T-helper 2 cell treated with Interferon-gamma antibody and Interleukin-4, amounts not matched to agents 100 ng/mL and 5 ng/mL, for 36 hours (primary cell): ENCODE measurements at regions not wholly inside any gene's neighbourhood (a gene's known extent, or its start where the extent isn't known, plus 50 kb on each side); places are given as distances from the start of the nearest gene placed in this dataset.
"Not testable (repeated sequence)": the region's sequence is repeated elsewhere in the genome, so short reads cannot be mapped to it uniquely, and the experiment has no call there.

Experiments
- intact Hi-C: fragments of 100-400 bp; cut with micrococcal nuclease; formaldehyde crosslinking; loops from one replicate; pipeline ENCODE4 v1.15.1; 2023

DNA sequence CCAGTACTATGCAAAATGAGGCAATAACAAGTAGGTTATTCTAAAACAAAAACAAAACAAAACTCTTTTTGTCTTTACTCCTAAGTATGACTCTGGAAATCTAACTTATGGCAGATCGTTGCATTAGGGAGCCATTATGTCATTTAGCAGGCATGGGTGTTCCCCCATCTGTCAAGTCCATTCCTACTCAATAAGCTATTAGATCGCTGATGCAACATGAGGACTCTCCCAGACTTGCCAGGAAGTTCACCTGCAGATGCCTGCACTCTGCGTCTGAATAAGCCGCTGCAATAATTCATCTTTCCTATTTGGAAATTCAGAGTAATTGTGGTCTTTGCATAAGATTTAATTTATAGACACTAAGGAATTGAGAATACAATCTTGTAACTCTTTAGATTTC, 585.0 kb downstream of the KIF4B start:
- intact Hi-C loops: no loop called here

DNA sequence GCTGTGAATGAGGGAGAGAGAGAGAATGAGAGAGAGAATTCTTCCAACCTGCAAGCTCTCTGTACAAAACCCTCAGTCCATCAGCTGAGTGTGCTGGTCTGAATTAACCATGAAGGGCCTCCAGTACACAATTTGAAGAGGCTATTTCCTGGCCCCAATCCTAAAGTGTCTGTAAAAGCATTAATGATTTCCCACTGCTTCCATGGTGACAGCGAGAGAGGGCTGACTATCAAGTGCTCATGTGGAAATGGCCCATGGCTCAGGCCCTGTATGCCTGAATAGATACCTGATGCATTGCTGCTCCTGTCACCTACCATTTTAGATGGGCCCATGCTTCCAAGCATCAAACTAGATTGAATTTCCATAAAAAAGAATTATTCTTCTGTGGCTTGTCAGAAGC, 592.4 kb downstream of the KIF4B start:
- intact Hi-C loops: no loop called here

DNA sequence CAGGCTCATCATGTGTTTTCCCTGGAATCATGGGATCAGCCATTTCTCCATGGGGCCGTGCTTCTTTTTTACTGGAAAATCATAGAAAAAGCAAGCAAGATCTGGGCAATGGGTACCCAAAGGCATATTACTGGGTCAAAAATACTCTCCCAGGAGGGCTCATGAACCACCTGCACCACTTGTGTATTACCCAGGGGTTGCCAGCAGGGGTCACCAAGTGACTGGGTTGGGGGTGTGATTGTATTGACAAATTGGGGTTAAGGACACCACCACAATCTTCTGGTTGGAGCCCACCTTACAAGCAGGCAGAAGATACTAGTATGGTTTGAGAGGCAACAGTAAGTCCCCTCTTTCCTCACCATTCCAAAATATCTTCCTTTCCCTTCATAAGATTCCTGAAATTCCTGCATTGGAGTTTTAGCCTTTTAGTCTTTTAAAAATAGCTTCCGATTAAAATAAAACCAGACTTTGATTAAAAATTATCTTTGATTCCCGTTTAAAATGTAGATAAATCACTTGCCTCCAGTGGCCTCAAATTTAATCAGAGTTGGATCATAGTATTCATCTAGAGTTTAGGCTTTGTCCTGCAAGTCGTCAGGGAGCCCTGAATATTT, 603.3 kb downstream of the KIF4B start:
- intact Hi-C loops: loop anchor here (1.0 to 5.0 kb wide), 2 partner anchors 1320 to 1515 kb away; no protein-coding TSS in a partner anchor

DNA sequence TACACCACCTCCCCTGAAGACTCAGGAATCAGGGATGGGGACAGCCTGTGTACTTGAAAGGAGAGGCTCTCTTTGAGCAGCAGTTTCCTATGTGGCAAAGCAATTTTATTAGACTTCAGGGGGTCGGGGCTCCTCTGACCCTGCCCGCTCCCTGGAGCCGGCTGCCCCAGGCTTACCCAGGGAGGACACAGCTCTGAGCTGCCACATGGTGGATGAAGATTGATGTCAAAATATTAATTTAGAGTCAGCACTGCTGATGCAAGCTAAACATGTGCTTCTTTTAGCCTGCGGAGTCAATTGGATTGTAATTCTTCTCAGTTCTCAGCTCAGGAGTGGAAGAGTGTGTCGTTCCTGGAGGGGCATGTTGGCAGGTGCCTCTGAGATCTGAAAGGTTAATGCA, 606.1 kb downstream of the KIF4B start:
- intact Hi-C loops: loop anchor here (5.0 kb wide), 1 partner anchor 1318 kb away; no protein-coding TSS in a partner anchor

DNA sequence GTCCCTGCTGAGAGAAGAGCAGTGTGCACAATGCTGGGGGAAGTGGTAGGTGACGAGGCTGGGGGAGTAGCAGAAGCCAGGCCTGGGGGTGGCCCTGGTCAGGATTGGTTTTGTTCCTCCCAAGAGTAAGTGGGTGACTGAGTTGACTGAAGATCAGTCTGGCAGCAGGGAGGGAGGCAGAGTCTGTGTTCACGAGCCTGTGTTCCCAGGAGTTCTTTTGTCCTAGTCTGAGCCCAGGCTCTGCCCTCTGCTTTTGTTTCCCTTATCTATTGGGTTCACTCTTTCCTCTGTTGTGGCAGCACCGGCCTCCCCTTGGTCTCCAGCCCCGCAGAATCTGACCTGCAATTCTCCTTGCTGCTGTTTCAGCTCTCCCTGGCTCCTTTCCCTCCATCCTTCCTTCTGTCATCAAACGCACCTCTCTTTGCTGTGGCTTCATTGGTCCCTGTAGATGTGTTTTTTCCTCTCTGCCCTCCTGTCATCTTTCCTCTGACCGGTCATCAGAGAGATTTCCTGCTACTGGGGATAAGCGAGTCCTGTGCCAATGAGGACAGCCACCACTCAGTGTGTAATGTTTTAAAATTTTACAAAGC, 607.4 kb downstream of the KIF4B start:
- intact Hi-C loops: no loop called here

DNA sequence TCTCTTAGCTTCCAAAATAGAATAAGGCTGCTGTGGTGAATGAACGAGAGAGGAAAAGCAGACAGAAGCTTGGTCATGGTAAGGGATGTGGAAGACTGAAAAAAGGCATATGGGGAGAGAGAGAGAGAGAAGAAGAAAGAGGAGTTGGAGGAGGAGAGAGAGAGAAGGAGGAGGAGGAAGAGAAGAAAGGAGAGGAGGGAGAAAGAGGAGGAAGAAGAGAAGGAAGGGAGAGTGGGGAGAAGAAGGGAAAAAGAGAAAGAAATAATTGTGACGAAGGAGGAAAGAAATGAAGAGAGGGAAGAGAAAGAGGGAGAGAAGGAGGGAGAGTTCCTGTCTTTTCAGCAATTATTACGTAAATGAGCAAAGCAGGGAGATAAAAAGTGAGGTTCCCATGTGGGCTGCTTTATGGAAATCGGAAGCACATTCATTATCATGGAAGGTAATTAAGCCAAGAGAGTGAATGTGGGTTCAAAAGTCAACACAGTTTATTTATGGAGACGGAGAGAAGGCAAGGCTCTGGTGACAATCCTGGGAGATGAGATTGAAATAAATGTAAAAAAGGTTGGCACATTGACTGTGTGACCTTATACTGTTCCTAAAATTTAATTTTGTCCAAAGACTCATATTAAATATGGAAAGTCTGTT, 611.2 kb downstream of the KIF4B start:
- intact Hi-C loops: no loop called here

DNA sequence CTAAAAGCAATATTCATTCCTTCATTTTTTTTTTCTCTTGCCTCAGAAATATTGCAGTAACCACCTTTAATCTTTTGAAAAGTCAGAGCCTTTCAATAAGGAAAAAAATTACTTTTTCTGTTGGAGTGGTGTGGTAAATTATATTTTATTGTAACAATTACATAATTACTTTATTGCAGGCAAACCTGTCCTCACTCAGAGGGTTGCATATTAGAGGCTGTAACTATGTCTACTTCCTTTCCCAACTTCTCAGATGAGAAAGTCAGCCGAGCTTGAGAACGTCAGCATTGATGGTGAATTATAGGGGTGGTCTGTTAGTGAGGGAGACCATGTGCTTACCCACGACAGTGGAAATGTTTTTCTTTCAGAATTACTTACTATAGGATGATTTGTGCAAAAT, 611.8 kb downstream of the KIF4B start:
- intact Hi-C loops: no loop called here

DNA sequence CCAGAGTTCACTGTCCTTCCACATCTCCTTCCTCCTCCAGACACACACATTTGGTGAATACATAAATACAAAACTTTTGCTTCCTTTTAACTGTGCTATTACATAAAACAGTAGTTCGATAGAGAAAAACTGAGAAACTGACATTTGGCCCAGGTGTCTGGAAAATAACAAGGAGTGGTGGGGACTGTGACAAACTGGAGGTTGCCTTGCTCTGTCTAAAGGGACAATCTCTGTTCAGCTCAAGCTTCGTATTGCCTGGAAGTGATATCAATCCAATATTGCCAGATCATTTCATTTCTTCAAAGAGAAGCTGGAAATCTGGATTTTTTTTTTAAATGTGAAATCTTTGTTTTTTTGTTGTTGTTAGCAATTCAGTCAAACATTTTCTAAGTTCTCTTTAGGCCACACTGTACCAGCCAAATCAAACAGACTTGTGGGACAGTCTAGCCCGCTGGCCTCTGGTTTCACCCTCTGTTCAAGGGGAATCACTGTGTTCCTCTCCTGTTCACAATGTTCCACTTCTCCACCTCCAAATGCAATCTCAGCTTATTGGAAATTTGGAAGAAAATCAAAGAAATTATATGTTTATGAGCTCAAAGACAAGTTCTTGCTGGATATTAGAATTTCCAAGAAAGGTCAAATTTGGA, 612.5 kb downstream of the KIF4B start:
- intact Hi-C loops: no loop called here

DNA sequence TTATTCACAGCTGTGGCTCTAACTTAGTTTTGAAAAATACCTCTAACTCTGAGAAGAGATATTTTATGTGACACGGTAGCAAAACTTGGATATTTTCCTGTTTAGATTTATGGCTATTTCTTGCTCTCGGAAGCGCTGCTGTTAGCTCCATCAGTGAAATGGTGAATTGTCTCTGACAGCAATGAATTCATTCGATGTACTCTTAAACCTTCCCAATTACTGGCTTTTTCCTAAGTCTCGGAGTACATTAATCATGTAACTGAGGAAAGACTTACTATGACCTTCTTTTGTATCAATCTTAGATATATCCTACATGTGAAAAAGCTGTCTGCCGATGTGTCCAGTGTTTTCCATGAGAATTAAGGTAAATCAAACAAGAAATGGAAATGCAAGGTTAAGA, 613.0 kb downstream of the KIF4B start:
- intact Hi-C loops: no loop called here

DNA sequence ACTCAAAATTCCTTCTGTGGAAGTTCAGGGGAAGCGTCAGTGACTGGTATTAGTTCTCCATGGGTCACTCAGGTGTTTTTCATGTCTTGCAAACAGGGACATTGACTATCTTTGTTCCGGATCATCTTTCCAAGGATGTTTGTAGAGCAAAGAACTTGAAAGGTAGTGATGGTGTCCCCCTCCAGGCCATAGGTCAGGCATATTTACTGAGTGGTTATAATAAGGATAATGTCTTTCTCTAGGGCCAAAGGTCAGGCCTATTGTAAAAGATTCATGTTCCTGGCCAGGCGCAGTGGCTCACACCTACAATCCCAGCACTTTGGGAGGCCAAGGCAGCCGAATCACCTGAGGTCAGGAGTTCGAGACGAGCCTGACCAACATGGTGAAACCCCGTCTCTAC, 614.8 kb downstream of the KIF4B start:
- intact Hi-C loops: no loop called here

DNA sequence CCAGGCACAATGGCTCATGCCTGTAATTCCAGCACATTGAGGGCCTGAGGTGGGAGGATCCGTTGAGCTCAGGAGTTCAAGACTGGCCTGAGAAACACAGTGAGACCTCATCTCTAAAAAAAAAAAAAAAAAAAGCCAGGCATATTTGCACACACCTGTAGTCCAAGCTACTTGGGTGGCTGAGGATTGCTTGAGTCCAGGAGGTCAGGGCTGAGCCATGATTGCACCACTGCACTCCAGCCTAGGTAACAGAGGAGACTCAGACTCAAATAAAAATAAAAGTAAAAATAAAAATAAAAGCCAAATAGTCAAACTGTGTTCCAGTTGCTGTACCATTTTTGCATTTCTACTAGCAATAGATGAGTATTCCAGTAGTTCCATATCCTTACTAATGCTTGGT, 616.0 kb downstream of the KIF4B start:
- intact Hi-C loops: no loop called here

DNA sequence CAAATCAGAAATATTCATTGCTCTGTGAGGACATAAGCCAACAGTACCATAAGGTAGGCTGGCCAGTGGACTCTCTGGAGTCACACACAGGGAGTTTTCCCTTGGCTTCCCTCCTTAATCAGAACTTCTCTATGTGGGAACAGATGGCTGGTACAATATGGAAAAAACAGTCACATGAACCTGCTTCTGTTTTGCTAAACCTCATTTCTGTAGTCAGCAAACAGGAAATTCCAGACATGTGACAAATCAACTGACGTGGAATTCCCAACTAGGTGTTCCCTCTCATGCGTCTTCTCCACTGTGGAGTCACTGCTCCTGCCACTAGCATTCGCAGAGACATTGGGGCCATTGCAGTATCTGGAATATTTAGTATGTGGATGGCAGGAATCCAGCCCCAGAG, 617.6 kb downstream of the KIF4B start:
- intact Hi-C loops: no loop called here

DNA sequence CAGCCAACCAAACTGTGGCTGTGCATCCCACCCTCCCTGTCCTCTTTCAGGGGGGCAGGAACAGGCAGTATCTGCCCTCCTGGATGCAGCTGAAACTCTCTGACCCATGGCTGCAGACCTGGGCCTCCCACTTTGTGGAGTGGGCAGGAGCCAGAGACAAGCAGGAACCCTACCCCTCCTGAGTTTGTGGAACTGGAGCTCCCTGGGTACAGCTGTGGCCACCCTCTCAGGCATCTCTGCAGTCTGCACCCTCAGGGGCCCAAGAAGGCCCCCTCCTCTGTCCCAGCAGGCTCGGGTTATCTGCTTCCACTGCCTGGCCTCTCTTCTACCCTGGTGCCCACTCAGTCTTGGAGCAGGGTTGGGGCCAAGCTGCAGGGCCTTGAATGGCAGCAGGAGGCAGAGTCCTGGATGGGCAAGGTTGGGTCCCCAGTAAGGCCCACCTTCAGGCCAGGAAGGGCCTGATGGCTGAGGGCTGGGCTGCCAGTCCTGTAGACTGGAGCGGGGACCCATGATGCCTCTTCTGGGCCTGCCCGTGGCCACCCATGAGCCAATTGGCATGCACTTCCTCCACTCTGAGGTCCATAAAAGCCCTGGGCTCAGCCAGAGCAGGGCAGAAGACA, 619.9 kb downstream of the KIF4B start:
- intact Hi-C loops: no loop called here

DNA sequence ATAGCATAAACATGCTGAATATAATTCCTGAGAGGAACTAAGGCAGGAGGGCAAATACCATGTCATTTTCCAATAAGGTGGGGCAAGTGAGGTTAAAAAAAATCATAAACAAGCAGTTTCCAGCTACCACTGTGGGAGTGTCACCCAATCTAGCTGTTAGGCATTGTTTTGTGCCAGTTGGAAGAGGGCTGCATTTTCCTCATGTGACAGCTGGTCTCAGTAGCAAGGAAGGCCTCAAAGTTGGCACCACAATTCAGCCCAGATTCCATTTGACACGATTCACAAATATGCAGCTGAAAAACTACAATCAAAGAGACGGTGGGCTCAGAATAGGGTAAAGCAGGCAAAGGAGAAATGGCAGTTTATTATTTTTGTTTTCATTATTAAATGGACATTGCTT, 636.1 kb downstream of the KIF4B start:
- intact Hi-C loops: no loop called here

DNA sequence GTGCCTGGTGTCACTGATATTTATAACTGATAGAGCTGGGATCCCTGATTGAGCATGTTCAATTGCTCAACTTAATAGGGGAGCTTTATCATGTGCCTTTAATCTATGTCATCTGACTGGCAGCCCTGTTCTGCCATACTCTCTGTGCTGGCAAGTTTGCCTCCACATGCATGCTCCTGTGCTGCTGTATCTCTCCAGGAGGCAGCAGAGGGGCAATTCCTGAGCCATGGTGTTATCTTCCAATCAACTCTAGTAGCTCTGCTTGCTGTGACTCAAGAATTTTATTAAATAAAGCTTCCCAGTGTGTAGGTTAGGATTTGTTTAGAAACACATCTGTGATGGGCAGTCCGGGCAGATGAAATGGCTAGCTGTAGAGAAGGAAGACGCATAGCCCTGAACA, 642.0 kb downstream of the KIF4B start:
- intact Hi-C loops: no loop called here

DNA sequence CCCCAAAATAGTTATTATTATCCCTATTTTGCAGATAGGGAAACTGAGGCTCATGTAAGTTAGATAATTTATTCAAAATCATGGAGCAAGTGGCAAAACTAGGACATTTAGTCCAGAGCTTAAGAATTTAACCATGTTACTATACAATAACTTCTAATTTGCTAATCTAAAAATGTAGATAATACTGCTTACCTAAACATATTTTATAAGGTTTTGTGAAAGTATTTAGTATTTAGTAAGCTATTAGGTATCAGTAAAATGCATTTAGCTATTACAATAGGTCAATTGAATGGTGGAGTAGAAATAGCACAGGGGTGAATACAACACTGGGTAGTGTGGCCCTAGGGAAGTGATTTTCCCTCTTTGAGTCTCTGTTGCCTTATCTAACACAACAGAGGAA, 648.3 kb downstream of the KIF4B start:
- intact Hi-C loops: no loop called here

DNA sequence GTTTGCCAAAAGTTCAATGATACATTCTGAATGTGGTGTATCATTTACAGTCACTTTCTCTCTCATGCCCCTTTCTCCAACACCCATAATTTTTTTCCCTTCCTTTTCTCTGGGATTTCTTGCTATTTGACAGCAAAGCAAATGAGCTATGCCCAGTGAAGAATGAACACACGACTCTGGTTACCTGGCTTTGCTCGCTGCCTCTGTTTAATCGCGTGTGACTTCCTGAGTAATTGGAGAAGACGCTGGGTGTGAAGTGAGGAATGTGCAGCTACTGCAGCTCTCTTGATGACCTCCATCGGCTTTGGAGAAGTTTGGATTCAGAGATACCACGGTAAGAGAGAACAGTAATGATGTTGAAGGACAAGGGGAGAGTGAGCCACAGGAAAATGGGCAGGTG, 651.8 kb downstream of the KIF4B start:
- intact Hi-C loops: no loop called here

DNA sequence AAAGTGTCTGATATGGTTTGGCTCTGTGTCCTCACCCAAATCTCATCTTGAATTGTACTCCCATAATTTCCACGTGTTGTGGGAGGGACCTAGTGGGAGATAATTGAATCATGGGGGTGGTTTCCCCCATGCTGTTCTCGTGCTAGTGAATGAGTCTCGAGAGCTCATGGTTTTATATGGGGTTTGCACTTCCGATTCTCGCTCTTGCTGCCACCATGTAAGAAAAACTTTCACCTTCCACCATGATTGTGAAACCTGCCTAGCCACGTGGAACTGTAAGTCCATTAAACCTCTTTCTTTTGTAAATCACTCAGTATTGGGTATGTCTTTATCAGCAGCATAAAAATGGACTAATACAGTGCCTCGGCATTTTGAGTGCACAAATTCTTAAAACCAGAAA, 655.0 kb upstream of the SGCD start:
- intact Hi-C loops: not testable (repeated sequence)

DNA sequence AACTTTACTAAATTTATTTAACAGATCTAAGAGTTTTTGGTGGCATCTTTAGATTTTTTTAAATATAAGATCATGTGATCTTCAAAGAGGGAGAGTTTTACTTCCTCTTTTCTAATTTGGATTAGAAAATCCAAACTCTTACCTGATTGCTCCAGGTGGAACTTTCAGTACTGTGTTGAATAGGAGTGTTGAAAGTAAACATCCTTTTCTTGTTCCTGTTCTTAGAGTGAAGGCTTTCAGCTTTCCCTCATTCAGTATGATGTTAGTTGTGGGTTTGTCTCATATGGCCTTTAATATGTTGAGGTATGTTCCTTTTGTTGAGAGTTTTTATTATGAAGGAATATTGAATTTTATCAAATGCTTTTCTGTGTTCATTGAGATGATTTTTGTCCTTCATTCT, 650.0 kb upstream of the SGCD start:
- intact Hi-C loops: no loop called here

DNA sequence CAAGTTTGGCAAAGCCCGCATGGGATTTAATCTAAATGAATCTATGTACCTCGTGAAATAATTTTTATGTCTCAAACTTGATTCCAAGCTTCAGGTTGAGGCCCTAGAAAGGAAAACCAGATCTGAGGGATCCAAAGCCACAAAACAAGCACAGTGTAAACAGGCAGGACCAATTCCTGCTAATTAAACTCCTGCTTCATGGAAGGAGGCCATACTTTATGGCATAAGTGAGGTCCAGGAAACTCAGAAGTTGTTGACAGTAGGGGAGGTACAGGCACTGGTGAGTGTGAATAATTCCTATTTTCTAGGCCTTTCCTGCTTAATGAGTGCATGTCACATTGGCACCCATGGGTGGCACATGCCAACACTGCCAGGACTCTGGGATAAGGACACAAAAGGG, 648.6 kb upstream of the SGCD start:
- intact Hi-C loops: no loop called here

DNA sequence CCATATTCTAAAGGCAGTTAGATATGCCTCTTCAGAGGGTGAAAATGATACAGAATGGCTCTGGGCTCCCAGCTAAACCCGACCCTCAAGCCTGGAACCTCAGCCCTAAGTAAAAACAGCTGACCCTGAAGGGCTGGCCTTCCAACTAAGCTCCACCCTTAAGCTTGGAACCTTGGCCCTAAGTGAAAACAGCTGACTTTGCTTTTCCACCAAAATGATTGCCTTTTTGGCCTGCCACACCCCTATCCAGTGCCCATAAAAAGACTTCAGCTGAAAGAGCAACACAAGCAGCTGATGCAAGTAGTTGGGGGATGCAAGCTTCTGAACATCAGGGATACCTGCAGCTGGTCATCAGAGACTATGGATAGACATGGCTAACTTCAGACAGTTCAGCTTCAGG, 647.4 kb upstream of the SGCD start:
- intact Hi-C loops: no loop called here

DNA sequence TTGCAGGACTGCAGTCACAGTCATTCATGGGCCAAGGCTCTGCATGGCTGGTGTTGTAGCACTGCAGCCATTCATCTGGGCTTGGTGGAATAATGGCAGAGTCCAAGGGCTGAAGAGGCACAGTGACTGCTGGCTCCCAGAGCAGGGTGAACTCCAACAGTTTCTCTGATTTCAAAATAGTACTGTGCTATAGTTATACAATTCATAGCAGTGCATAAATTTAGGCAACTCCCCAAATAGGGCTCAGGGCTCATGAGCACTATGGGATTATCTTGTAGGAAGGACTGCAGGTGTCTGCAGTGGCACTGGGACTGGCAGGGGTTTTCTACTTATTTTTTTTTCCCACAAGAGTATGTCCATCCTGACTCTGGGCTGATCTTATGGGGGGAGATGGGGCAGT, 642.5 kb upstream of the SGCD start:
- intact Hi-C loops: no loop called here
